ENCODE measurements at regions not wholly inside any gene's neighbourhood (a gene's known extent, or its start where the extent isn't known, plus 50 kb on each side); places are given as distances from the start of the nearest gene placed in this dataset.

DNA sequence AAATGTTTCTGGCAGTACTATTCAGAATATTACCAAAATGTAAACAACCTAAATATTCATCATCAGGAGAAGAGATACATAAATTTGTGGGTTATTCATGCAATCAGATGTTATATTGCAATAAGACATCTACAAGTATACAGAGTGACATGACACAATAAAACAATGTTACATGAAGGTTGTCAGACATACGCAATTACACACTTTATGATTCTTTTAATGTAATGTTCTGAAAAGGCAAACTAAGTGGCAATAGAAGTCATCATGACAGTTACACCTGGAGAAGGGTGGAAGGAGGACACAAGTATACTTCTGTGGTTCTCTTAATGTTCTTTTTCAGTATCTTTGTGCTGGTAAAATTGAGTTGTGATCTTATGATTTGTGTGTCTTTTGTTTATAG, 95.8 kb upstream of the PRR20A start:
- TF ChIP-seq FOS (IDR thresholded peaks at IDR 0.05; ENCODE audit: borderline replicate concordance, insufficient read depth, low read length) = no peak
- TF ChIP-seq POLR2A (IDR thresholded peaks at IDR 0.05; ENCODE audit: low read depth, low read length) = no peak
- TF ChIP-seq JUN (IDR thresholded peaks at IDR 0.05; ENCODE audit: borderline replicate concordance, insufficient read depth, insufficient read length, low read depth) = no peak
- no peak for TF ChIP-seq POLR2AphosphoS5 (IDR thresholded peaks at IDR 0.05; ENCODE audit: insufficient read depth, low read depth, low read length)
- TF ChIP-seq, protein P1, sequence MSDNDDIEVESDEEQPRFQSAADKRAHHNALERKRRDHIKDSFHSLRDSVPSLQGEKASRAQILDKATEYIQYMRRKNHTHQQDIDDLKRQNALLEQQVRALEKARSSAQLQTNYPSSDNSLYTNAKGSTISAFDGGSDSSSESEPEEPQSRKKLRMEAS (IDR thresholded peaks at IDR 0.05; ENCODE audit: insufficient read depth, insufficient read length) = no peak
- TF ChIP-seq GATA2 (IDR thresholded peaks at IDR 0.05; ENCODE audit: insufficient read depth, insufficient read length, low read depth, low read length) = no peak
- Histone ChIP-seq H3K79me2 (ENCODE audit: control insufficient read depth, insufficient read depth, low read length) (no peaks in the 10 kb centered on the region), H3K4me2 (ENCODE audit: insufficient read depth, low read length) (no peak overlapping the region), H2AFZ (ENCODE audit: low read depth, low read length) (no peak overlapping the region), H3K4me3 (replicated peaks in 1 of 3; ENCODE audit: insufficient read depth in 1 of 3, low read depth in 1 of 3, low read length in 3 of 3) (no peak overlapping the region), H3K27ac (ENCODE audit: insufficient read depth, low read depth, low read length) (no peak overlapping the region), H3K9me1 (replicated peaks; ENCODE audit: control insufficient read depth, extremely low read depth, insufficient read depth, low read length) (no peaks in the 10 kb centered on the region), H3K9ac (replicated peaks; ENCODE audit: extremely low read depth, insufficient read depth, low read length) (no peak overlapping the region), H4K20me1 (replicated peaks; ENCODE audit: control insufficient read depth, extremely low read depth, insufficient read depth, low read length) (no peaks in the 10 kb centered on the region), H3K9me3 (replicated peaks; ENCODE audit: control insufficient read depth, insufficient read depth, low read length) (no peaks in the 10 kb centered on the region), H3K27me3 (ENCODE audit: control insufficient read depth in 2 of 2, insufficient read depth in 2 of 2, low read length in 2 of 2) (no peaks in the 10 kb centered on the region), H3K4me1 (ENCODE audit: control insufficient read depth, extremely low read depth, insufficient read depth, low read length) (no peaks in the 10 kb centered on the region), H3K36me3 (ENCODE audit: control insufficient read depth in 2 of 2, extremely low read depth in 1 of 2, insufficient read depth in 2 of 2, low read length in 2 of 2) (no peaks in the 10 kb centered on the region)
- ChIA-PET CTCF (no interaction called here), POLR2A (no interaction called here)
- intact Hi-C loops (cut with micrococcal nuclease) (no loop called here), dilution Hi-C loops (cut with MboI; ENCODE audit: extremely low pct_ligation_motif_present, low sequenced_read_pairs) (no loop called here)
- DNase-seq (ENCODE audit: low read depth, low spot score) (no peak), FAIRE-seq (no peak)
- no TSS peak for BruUV-seq (replicated peaks)

DNA sequence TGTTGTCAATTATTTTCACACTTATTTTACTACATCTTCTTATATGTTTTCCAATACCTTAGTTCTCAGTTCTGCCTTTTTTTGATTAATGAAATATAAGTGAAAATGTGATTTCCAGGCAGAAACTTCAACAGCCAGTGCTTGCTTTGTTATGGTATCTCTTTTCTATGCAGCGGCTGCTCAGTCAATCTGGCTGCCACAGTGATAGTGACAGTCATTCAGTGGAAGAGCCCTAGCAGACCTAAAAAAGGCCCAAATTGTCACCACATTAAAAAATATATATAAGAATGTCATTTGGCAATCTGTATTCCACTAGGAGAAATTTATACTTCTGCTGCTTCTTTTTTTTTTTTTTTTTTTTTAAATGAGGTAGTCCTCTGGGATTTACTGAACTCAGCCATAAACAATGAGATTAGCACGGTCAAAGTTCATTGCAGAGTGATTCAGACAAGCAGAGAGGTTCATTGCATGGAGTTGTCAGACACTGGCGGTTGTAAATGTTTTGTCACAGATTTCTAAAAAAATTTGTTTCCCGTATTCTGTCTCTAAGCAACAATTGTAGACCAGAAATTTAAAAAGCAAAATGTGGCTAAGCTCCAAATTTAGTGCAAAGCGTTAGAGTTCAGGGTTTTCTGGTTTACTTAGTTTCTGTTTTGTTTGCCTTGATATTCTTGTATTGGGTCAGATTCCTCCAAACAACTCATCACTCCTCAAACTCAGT, 94.7 kb upstream of the PRR20A start:
- Histone ChIP-seq H3K4me3 (replicated peaks in 1 of 3; ENCODE audit: insufficient read depth in 1 of 3, low read depth in 1 of 3, low read length in 3 of 3) (no peak overlapping the region), H3K4me2 (ENCODE audit: insufficient read depth, low read length) (no peak overlapping the region), H3K9me3 (replicated peaks; ENCODE audit: control insufficient read depth, insufficient read depth, low read length) (no peaks in the 10 kb centered on the region), H3K9me1 (replicated peaks; ENCODE audit: control insufficient read depth, extremely low read depth, insufficient read depth, low read length) (no peaks in the 10 kb centered on the region), H3K27ac (ENCODE audit: insufficient read depth, low read depth, low read length) (no peak overlapping the region), H3K9ac (replicated peaks; ENCODE audit: extremely low read depth, insufficient read depth, low read length) (no peak overlapping the region), H3K36me3 (ENCODE audit: control insufficient read depth in 2 of 2, extremely low read depth in 1 of 2, insufficient read depth in 2 of 2, low read length in 2 of 2) (no peaks in the 10 kb centered on the region), H3K4me1 (ENCODE audit: control insufficient read depth, extremely low read depth, insufficient read depth, low read length) (no peaks in the 10 kb centered on the region), H3K27me3 (ENCODE audit: control insufficient read depth in 2 of 2, insufficient read depth in 2 of 2, low read length in 2 of 2) (no peaks in the 10 kb centered on the region), H2AFZ (ENCODE audit: low read depth, low read length) (no peak overlapping the region), H3K79me2 (ENCODE audit: control insufficient read depth, insufficient read depth, low read length) (no peaks in the 10 kb centered on the region), H4K20me1 (replicated peaks; ENCODE audit: control insufficient read depth, extremely low read depth, insufficient read depth, low read length) (no peaks in the 10 kb centered on the region)
- ChIA-PET CTCF (no interaction called here), POLR2A (no interaction called here)
- FAIRE-seq = no peak
- intact Hi-C loops (cut with micrococcal nuclease) = no loop called here
- BruUV-seq (replicated peaks) = no TSS peak
- peak; percentile 23 for DNase-seq (ENCODE audit: low read depth, low spot score)
- TF ChIP-seq POLR2AphosphoS5 (IDR thresholded peaks at IDR 0.05; ENCODE audit: insufficient read depth, low read depth, low read length) = no peak
- no peak for TF ChIP-seq POLR2A (IDR thresholded peaks at IDR 0.05; ENCODE audit: low read depth, low read length)
- no peak for TF ChIP-seq EZH2 (IDR thresholded peaks at IDR 0.05; ENCODE audit: borderline replicate concordance, low read depth, low read length, severe bottlenecking)
- TF ChIP-seq, protein P1 (IDR thresholded peaks at IDR 0.05; ENCODE audit: insufficient read depth, insufficient read length) = no peak
- dilution Hi-C loops (cut with MboI; ENCODE audit: extremely low pct_ligation_motif_present, low sequenced_read_pairs) = no loop called here
